ENCODE measurements at regions not wholly inside any gene's neighbourhood (a gene's known extent, or its start where the extent isn't known, plus 50 kb on each side); places are given as distances from the start of the nearest gene placed in this dataset.

DNA sequence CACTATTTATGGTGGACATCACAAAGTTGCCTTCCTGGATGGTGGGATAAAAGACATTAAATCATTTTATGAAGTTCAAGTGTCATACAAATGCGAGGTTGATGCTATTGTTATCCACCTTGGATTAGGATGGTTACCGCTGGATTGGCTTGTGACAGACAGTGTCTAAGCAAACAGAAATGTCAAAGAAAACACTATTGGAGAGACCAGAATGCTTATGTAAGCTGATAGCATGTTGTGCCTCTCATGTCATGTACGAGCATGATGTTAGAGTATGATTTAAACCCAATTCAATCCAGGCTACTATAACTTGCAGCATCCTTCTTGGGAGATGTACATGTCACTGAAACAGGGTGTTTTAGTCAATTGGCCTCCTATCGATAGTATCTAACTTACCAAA lies 178.8 kb upstream of the C9orf72 start:
- DNase-seq = no peak

DNA sequence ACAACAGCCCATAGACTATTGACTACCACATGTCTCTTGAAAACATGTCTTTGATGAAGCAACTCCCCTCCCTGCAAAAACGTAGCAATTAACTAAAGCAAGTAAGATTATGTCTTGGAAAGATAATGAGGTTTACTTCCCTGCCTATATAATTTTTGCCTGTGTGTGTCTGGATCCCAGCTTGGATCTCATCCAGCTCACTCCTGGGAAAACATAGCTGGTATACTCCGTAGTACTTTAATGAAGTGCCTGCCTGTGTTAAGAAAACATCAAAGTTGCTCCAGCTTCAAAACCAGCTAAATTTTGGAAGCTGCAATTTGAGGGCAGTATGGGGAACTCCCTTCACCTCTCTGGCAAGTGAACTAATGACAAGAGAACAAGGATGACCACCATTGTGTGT lies 182.6 kb upstream of the C9orf72 start:
- DNase-seq = no peak

DNA sequence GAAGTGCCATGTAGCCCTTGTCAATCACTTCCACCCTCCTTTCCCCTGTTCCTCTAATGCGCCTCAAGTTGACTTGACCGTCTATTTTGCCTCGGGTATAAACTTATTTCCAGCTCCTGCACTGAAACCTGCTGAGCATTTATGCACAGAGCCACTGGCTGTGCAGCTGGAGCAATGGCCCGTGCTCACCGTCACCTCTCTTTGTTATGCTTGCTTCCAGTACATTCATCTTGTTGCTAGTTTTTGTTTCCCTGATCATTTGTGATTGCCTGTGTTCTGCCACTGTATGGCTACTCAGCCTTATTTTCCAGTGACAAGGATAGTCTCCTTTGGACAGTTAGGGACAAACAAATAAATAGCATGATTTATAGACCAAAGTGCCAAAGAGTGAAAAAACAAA lies 183.1 kb upstream of the C9orf72 start:
- DNase-seq = no peak

DNA sequence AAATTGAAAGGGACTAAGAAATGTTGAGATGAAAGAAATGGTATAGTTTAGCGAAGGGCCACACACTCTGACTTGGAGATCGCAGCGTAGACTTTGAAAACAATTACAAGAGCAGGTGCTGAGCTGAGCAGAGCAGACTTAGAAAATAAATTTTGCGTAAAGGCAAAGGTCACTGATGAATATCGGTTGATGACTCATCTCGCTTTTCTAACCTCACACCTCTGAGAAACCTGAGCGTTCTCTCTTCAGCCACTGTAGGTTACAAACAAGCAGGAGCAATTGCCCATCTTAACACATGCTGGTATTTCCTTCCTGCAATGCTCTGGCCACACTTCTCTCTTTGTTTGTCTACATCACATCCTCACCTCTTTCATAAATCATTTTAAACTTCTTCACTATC lies 190.6 kb upstream of the C9orf72 start:
- DNase-seq = no peak

DNA sequence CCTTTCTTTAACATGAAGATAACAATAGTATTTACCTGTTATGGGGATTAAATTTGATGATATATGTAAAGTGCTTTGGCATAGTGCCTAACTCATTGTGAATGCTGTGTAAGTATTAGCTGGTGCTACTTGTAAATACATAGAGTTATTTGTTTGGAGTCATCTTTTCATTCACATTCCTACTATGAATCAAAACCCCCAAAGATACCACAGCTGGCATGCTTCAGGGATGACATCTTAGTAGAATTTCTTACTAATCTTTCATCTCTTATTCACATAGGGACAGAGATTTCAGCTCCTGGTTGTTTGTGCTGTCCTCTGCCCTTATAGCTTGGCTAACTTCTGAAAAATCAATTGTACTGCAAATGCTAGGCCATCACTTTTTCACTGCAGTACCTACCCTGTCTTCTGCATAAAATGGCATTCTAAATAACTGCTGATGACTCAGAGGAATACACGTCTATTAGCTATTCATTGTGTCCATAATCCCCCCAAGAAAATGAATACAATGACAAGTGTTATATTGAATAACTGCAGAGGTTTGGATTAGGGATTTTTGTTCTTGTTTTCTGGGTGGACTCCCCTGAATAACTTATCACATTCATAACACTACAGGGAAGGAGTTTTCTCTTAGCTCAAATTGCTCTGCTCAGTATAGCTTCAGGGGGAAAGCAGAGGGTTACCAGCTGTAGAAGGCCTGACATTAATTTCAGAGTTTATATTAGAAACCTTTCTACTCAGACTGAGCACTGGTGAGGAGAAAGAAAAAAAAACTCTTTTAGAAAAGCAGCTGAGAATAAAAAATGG lies 192.2 kb upstream of the C9orf72 start:
- no peak for DNase-seq

DNA sequence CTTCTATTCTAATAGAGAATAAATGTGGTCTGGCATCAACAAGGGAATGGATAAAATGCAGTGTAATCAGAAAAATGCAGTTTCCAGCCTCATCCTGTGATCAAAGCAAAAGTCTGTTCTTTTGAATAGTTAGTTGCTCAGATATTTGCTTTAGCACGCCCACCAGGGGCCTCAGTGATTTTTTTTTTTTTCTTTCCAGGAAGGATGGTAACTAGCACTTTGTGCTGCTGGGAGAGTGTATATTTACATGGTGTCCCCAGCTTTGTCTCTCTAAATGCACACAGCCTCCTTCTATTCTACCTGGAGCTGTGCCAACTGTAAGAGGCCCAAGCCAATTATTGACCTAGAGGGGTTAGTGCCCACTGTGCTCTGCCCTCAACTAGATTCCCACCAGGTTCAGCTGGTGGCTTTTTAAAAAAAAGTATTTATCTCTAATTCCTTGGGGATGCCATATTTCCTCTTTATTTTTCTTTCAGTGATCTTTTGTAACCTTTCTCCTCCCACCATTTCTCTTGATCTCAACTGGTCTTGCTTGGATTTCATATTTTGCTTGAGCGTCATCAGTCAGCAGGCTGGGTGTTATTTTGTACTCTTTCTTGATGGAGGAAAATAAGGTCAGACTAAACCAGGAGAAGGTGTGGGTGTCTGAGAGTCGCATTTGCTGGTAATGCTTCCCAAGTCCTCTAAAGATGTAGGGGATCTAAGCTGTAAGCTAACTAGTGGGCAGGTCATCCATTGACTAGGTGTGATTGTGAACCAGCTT lies 193.0 kb upstream of the C9orf72 start:
- DNase-seq = no peak

DNA sequence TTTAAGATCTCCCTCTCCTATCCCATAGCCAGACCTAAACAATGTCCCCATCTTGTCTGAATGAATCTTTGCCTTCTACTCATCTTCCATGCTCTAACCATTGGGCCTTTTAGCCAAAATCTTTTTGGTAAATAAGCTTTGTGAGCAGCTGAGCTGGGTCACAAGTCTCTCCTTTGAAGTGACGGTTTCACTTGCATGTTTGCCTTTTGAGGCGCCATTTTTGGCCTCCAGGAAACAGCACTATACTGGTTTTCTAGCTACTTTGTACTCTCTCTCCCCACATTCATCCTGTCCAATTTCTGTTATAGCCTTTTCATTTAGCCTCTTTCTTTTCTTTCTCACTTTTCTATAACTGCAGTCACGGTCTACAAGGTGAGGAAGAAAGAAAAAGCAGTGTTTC lies 195.5 kb upstream of the C9orf72 start:
- no peak for DNase-seq

DNA sequence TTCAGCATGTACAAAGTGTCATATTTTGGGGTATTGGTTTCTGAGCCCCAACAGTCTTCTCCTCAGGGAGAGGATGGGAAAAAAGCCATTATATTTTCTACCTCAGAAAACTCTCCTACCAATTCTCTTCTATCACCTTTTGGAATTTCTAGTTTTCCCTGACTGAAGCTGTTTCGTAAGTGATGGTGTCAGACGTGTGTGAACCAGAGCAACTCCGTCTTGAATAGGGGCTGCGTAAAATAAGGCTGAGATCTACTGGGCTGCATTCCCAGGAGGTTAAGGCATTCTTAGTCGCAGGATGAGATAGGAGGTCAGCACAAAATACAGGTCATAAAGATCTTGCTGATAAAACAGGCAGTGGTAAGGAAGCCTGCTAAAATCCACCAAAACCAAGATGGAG lies 197.3 kb upstream of the C9orf72 start:
- DNase-seq = no peak

DNA sequence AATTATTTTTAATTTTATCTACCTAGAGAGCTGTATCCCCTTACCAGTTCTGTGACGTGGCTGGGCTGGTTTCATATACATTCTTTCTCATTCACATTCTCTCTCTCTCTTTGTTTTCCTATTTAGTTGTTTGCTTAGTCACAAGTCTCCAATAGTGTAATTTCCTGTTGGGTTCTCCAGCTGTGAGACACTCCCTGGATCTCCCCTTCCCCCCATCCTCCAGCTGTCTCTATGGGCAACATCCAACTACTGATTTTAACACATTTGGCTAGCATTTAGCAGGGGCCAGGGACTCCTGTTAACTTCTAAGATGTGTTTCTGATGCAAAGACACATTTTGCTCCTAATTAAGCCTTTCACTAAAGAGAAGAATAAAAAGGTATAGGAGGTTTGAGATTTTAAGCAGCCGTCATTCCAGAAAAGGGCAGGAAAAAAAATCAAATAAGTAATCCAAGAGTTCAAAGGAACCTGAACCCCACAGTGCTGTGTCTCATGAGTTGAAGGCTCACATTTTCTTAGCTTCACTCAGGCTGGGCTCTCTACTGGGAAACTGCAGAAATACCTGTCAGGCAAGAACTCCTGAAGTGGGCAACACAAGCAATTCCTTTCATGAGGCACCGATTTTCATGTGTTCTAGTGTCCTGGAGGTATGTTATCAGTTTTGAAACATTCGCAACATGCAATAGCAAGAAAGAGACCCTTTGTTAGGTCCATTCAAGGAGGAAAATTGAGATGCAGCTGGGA lies 198.7 kb upstream of the C9orf72 start:
- no peak for DNase-seq

DNA sequence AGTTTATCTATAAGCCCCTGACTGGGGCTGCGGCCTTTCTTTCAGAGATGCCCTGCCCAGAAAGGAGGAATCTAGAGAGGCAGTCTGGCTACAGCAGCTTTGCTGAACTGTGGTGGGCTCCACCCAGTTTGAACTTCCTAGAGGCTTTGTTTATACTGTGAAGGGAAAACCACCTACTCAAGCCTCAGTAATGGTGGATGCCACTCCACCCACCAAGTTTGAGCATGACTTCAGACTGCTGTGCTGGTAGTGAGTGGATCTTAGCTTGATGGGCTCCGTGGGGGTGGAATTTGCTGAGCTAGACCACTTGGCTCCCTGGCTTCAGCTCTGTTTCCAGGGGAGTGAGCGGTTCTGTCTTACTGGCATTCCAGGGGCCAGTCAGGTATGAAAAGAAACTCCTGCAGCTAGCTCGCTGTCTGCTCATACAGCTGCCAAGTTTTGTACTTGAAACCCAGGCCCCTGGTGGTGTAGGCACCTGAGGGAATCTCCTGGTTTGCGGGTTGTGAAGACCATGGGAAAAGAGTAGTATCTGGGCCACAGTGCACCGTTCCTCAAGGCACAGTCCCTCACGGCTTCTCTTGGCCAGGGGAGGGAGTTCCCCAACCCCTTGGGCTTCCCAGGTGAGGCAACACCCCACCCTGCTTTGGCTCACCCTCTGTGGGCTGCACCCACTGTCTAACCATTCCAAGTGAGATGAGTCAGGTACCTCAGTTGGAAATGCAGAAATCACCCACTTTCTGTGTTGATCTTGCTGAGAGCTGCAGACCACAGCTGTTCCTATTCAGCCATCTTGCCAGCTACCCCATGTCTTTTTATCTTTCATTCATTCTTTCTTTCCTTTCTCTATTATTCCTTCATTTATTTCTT lies 211.8 kb upstream of the C9orf72 start:
- DNase-seq = peak; percentile 50

DNA sequence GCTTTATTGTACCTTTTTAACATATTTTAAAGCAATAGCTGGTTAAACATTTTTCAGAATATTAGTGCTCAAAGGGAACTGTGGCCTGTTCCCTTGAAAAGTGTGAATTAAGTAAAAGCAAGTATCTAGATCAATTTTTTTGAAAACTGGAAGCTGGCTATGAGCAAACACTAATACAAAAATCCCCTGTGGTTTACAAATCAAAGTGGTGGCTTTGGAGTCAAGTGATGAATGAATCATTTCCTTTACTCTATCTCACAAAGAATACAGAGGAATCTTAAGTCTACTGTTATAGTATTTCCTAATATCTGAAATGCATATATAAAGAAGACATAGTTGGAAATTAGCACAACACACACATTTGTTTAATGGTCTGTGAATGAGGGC lies 212.4 kb upstream of the C9orf72 start:
- DNase-seq = no peak

DNA sequence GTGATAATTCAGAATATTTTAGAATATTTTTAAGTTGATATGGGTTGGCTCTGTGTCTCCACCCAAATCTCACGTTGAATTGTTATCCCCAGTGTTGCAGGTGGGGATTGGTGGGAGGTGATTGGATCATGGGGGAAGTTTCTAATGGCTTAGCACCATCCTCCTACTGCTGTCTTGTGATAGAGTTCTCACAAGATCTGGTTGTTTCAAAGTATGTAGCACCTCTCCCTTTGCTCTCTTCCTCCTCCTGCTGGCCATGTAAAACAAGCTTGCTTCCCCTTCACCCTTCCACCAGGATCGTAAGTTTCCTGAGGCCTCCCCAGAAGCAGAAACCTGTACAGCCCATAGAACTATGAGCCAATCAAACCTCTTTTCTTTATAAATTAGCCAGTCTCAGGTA lies 214.6 kb upstream of the C9orf72 start:
- no peak for DNase-seq

DNA sequence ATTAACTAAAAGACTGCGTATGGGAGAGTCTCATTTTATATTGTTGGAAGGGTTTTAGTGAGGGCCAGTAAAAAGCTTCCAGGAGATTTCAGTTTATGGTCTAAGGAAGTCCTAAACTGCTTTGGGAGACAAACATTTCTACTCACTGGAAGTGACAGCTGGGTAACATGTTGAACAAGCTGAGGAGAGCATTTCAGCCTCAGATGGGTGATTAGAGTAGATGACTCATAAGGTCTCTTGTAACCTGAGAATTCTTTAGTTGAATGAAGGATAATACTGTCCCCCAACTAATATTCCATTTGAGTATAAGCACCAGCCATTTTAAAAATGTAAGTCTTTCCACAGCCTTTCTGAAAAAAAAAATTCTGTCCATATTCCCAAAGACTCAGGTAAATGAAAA lies 218.0 kb upstream of the C9orf72 start:
- no peak for DNase-seq

DNA sequence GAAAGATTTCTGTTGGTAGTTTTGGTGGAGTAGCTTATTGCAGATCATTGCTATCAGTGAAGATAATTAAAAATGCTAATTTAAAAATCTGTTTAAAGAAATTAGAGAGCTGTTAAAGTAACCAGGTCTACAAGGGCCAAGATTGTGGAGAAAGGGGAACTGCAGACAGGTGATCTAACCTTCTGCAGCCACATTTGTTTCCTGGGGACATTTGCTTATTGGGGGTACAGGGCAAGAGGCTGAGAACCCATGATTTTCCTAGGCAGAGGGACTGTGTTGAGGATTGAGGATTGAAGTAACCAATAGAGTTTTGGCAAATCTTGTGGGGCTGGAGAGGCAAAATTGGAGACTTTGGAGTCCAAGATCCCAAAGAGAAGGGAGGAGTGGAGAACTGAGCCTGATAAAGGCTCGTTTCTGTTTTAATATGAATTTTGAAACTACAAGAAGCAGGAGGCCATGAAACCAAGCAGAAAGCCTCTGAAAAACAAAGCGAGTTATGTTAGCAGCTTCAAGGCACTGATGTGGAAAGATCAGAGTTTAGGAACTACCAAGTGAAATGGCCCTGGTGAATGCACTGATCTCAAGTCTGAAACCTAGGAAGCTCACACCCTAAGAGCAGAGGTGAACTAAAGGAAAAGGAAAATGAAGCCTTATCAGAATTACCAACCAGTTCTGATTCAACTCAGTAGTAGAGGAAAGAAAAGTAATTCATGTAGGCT lies 219.8 kb upstream of the C9orf72 start:
- DNase-seq = no peak

DNA sequence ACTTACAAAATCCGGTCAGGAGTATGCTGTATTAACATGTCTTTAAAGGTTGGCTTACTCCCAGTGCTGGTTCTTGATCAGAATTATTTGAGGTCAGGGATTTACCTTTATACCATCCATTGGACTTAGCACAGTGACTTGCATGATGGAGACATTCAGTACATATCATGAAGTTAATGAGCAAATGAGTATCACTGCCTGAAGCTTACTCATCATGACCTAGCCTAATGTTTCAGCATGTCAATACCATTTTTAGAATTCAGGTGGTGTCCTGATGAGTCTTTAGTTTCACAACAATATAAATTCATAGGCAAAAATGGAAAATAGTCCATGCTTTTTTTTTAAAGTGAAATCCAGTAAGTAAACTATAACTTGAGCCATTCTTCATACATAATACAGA lies 226.0 kb upstream of the C9orf72 start:
- DNase-seq = no peak

DNA sequence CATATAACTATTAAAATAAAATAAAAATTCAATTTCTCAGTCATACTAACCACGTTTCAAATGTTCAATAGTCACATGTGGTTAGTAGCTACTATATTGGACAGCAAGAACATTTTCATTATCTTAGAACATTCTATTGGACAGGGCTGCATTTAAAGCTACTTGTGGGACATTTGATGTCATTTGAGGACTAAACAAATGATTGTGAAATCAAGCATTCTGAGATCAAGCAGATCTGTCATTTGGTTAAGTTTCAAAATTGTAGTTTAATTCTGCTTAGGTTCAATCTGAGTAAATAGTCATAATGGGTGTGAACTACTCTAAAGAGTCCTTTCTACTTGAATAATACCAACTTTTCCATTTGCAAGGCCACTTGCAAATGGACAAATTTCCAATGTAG lies 226.9 kb upstream of the C9orf72 start:
- no peak for DNase-seq

DNA sequence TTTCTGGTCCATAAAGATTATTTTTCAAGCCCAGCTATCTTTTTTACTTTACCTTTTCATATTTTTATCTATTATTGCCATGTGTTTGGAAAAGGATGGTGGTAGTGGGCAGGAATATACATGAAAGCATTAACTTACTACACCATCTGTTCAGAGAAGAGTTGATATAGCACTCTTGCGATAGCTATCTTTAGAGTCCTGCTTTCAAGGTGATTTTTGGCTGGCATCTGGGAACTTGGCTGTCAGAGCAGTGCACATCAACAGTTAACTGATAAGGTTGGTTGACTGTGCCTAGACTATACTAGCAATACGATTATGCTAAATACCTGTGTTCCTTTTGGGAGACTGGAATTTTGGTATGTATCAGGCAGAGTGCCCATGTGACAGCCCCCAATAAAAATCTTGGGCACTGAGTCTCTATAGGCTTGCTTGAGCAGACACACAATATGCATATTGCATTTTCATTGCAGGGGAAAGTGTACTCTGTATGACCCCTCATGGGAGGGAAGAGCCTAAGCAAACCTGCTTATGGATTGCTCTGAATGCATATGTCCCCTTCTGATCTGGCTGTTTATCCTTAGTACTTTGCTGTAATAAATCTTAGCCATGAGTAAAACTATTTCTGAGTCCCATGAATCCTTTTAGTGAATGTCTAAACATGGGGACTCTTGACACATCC lies 227.6 kb upstream of the C9orf72 start:
- no peak for DNase-seq

DNA sequence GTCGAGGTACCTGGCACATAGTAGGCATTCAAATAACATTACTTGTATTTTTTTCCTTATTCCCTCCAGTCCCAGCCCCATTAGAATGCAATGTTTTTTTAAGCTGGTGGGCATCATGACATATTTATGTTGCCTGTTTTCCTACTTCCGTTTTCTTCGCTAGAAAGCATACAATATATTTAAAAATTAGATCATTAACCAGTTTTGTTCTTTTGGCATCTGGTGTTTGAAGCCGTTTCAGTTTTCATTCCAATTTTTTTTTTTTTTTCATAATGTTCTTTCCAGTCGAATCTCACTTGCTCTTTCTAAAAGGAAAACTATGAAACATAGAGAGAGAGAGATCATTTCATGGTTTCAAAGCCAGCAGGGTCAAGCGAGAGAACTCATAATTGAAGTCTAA lies 228.3 kb upstream of the C9orf72 start:
- DNase-seq = no peak

DNA sequence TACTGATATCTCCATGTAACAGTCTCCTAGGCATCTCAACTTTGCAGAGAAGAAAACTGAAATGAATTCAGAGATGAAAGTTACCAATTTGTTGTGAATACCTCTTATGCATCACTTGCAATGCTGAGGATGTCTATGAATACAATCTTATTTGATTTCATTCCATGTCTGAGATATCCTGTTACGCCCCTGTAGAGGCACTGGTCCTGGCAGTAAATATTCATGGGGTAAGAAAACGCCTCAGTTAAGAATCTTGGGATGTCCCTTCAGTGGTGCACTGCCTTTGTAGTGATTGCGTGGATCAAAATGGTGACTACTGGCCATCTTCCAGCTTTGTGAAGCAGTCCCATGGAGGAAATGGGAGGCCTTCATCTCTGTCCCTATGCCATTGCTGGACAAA lies 229.1 kb upstream of the C9orf72 start:
- DNase-seq = no peak

DNA sequence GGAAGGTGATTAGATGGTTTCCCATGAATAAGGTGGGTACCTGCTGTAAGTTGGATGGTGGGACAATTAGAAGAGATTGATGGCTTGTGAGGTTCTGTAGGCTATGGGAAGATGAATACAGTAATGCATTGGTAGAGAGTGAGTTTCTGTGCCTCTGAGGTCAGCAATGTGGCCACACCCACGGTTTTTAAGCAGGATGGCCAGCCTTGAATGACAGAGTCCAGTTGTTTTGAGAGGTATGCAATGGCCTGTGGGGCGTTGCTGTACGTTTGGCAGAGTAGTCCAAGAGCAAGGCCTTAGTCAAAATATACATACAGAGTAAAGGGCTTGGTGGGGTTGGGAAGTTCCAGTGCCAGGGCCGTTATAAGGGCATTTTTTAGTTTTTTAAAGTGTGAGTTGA lies 235.6 kb upstream of the C9orf72 start:
- DNase-seq = no peak

DNA sequence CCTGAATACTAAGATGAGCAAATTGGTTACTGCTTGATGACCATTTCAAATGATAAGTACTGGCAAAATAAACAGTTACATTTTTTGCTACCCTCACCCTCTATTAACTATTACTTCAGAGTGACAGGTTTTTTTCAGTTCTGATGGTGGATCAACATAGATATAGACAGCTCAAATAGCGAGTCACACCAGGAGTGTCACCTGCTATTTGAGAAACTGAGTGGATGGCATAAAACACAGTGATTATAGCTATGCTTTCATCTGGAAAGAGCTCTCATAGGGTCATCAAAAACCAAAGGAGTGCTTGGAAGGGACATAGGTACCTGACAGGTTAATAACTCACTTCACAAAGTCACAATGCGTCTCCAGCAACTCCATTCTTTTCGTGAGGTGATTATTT lies 244.5 kb upstream of the C9orf72 start:
- DNase-seq = no peak

DNA sequence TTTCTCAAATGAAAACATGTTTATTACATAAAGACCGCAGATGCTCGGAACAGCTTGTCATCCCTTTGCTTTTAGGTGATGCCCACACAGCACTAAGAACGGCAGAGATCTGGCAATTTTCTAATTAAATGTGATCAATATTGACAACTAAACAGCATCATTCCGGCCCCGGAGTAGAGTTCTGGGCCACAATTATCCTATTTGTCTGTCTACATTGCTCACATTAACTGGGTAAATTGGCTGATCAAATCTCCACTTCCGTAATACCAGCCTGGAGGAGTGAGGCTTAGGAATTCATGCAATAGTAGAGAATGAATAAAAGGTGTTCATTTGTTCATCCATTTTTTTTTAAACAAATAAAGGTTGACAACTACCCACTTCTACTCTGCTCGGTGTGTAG lies 245.1 kb upstream of the C9orf72 start:
- no peak for DNase-seq
